Smooth muscle cell (in vitro differentiated cells): ENCODE measurements at regions not wholly inside any gene's neighbourhood (a gene's known extent, or its start where the extent isn't known, plus 50 kb on each side); places are given as distances from the start of the nearest gene placed in this dataset.
"Not testable (repeated sequence)": the region's sequence is repeated elsewhere in the genome, so short reads cannot be mapped to it uniquely, and the experiment has no call there.

Experiments
- DNase-seq: peaks from one replicate; lab custom pipeline; 2025; ENCODE audit not compliant: unreplicated experiment; lab: John Stamatoyannopoulos, UW
- H2AFZ ChIP-seq: fragments of 200-600 bp; sonication (generic); 2 replicates; pipeline ENCODE4 v1.6.0; 2016; ENCODE audit warnings: antibody characterized with exemption, low read depth, mild to moderate bottlenecking
- H3F3A ChIP-seq: fragments of 200-600 bp; sonication (generic); 2 replicates; pipeline ENCODE4 v1.6.0; 2017; ENCODE audit warnings: antibody characterized with exemption, low read depth
- H3K27ac ChIP-seq: fragments of 200-600 bp; sonication (generic); 2 replicates; pipeline ENCODE4 v1.5.1; 2016; ENCODE audit warnings: low read depth, mild to moderate bottlenecking
- H3K27me3 ChIP-seq: fragments of 200-600 bp; sonication (generic); 2 replicates; pipeline ENCODE4 v1.6.1; 2016; ENCODE audit warnings: low read depth, mild to moderate bottlenecking
- H3K36me3 ChIP-seq: fragments of 200-600 bp; sonication (generic); 2 replicates; pipeline ENCODE4 v1.5.1; 2016; ENCODE audit warnings: low read depth
- H3K4me1 ChIP-seq: fragments of 200-600 bp; sonication (generic); 2 replicates; pipeline ENCODE4 v1.5.1; 2016; ENCODE audit warnings: low read depth
- H3K4me2 ChIP-seq: fragments of 200-600 bp; sonication (generic); 2 replicates; pipeline ENCODE4 v1.6.0; 2016; ENCODE audit warnings: mild to moderate bottlenecking
- H3K4me3 ChIP-seq: fragments of 200-600 bp; sonication (generic); 2 replicates; pipeline ENCODE4 v1.5.1; 2016; ENCODE audit warnings: mild to moderate bottlenecking
- H3K79me2 ChIP-seq: fragments of 200-600 bp; sonication (generic); 2 replicates; pipeline ENCODE4 v1.6.0; 2016; ENCODE audit warnings: low read depth, mild to moderate bottlenecking
- H3K9ac ChIP-seq: fragments of 200-600 bp; sonication (generic); 2 replicates; pipeline ENCODE4 v1.6.0; 2016; ENCODE audit warnings: low read depth
- H3K9me3 ChIP-seq: fragments of 200-600 bp; sonication (generic); replicated peaks from 2 replicates; pipeline ENCODE4 v1.5.1; 2016; ENCODE audit warnings: low read depth
- H4K20me1 ChIP-seq: fragments of 200-600 bp; sonication (generic); 2 replicates; pipeline ENCODE4 v1.6.0; 2016; ENCODE audit warnings: low read depth
- WGBS: methylation state at CpG from one replicate; pipeline ENCODE4 v1.1.7; 2016; ENCODE audit warnings: low lambda C conversion rate; 5-methylcytosine and 5-hydroxymethylcytosine counted together
- TF ChIP-seq, protein P1 (sequence below): fragments of 200-600 bp; sonication (generic); IDR thresholded peaks from 2 replicates; pipeline ENCODE4 v1.5.1; 2017; ENCODE audit warnings: borderline replicate concordance, mild to moderate bottlenecking, antibody characterized with exemption; ENCODE audit not compliant: insufficient read depth, poor library complexity, severe bottlenecking

DNA sequence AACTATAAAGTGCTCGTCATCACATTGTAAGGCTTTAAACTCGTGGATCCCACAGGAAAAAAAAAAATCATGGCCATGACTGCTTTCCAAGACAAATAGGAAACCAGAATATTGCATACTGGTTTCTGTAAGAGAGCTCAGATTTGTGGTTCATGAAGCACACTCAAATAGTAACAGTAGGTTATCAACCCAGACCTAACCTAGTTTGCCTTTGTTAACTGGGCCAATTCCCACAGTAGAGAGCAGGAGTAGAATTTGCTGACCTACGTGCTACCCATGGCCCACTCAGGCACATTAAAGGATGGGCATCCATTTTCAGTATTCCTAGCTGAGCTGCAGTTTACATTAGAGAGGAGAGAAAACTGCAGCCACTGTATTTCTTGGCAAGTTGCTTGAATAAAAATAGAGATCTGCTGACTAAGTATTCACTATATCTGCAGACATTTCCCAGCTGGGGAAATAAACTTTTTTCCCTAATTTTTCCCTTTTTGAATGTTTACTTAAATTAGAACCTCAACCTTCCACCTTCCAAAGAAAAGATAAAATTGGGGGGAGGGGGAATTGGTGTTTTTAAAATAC, 218.5 kb downstream of the SPANXN3 start:
- H3K9ac ChIP-seq = no peak overlapping the region
- H3K27me3 ChIP-seq = no peaks in the 10 kb centered on the region
- no peak overlapping the region for H2AFZ ChIP-seq
- H3F3A ChIP-seq = no peaks in the 10 kb centered on the region
- no peak overlapping the region for H3K4me3 ChIP-seq
- H3K4me2 ChIP-seq = no peak overlapping the region
- 53% methylated on average over 3 of the region's 3 CpGs for WGBS
- TF ChIP-seq, protein P1, sequence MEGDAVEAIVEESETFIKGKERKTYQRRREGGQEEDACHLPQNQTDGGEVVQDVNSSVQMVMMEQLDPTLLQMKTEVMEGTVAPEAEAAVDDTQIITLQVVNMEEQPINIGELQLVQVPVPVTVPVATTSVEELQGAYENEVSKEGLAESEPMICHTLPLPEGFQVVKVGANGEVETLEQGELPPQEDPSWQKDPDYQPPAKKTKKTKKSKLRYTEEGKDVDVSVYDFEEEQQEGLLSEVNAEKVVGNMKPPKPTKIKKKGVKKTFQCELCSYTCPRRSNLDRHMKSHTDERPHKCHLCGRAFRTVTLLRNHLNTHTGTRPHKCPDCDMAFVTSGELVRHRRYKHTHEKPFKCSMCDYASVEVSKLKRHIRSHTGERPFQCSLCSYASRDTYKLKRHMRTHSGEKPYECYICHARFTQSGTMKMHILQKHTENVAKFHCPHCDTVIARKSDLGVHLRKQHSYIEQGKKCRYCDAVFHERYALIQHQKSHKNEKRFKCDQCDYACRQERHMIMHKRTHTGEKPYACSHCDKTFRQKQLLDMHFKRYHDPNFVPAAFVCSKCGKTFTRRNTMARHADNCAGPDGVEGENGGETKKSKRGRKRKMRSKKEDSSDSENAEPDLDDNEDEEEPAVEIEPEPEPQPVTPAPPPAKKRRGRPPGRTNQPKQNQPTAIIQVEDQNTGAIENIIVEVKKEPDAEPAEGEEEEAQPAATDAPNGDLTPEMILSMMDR = no peak
- no peak for DNase-seq
- H3K9me3 ChIP-seq = peaks cover 2% of the 10 kb centered on the region
- H3K36me3 ChIP-seq = no peaks in the 10 kb centered on the region
- no peaks in the 10 kb centered on the region for H4K20me1 ChIP-seq
- peaks cover 8% of the 10 kb centered on the region for H3K4me1 ChIP-seq
- H3K79me2 ChIP-seq = no peaks in the 10 kb centered on the region
- H3K27ac ChIP-seq = no peak overlapping the region

DNA sequence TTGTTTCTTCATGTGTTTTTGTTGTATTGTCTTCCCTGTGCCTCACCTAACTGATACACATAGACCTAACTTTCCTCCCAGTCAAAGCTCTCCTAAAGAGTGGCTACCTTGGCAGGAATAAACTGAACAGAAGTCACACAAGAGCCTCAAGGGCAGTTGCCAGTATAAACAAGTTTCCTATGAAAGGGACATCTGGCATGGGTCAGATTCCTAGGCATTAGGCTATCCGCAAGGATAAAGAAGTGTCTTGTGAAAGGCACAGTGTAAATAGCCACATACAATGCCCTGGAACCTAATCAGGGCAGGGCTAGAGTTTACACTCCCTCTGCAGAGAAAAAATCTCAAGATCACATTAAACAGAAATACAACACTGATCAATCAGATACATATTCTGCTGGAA, 220.8 kb downstream of the SPANXN3 start:
- Histone ChIP-seq H3K4me3 (no peak overlapping the region), H3K4me2 (no peak overlapping the region), H3K9me3 (peaks cover 2% of the 10 kb centered on the region), H4K20me1 (no peaks in the 10 kb centered on the region), H3K27me3 (no peaks in the 10 kb centered on the region), H3K27ac (no peak overlapping the region), H3K36me3 (no peaks in the 10 kb centered on the region), H3K9ac (no peak overlapping the region), H2AFZ (no peak overlapping the region), H3K4me1 (peaks cover 8% of the 10 kb centered on the region), H3F3A (no peaks in the 10 kb centered on the region), H3K79me2 (no peaks in the 10 kb centered on the region)
- 65% methylated on average over 1 of the region's 1 CpG for WGBS
- DNase-seq = no peak
- TF ChIP-seq, protein P1 = no peak

DNA sequence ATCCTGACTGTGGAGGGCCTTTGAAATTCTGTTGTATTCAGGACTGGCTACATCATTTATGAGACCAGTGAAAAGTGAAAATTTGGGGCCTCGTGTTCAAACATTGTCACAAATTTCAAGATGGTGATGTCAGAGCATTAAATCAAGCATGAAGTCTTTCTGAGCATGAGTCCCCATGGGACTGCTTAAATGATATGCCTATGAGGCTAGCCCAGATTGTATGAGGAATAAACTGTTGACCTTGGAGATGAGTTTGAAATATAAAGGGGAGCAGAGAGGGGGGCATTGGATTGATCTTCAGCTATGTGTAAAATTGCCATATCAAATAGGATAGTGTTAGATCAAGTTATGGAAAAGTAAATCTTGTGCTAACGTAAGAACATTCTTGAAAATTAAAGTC, 230.0 kb downstream of the SPANXN3 start:
- Histone ChIP-seq H3K79me2 (no peaks in the 10 kb centered on the region), H4K20me1 (no peaks in the 10 kb centered on the region), H3K27ac (no peak overlapping the region), H3K4me1 (no peaks in the 10 kb centered on the region), H3F3A (no peaks in the 10 kb centered on the region), H3K4me3 (no peak overlapping the region), H3K36me3 (no peaks in the 10 kb centered on the region), H3K9ac (no peak overlapping the region), H3K4me2 (no peak overlapping the region), H2AFZ (no peak overlapping the region), H3K9me3 (no peaks in the 10 kb centered on the region), H3K27me3 (no peaks in the 10 kb centered on the region)
- no peak for DNase-seq
- 41% methylated on average over 2 of the region's 2 CpGs for WGBS
- TF ChIP-seq, protein P1 = no peak

- no peaks in the 10 kb centered on the region for H4K20me1 ChIP-seq
- DNase-seq = no peak
- no peak overlapping the region for H2AFZ ChIP-seq
- H3K4me2 ChIP-seq = no peak overlapping the region
- no peak overlapping the region for H3K9ac ChIP-seq
- no peak overlapping the region for H3K27ac ChIP-seq
- WGBS = 63% methylated on average over 6 of the region's 6 CpGs
- no peaks in the 10 kb centered on the region for H3K4me1 ChIP-seq
- no peaks in the 10 kb centered on the region for H3F3A ChIP-seq
- no peaks in the 10 kb centered on the region for H3K79me2 ChIP-seq
- H3K36me3 ChIP-seq = no peaks in the 10 kb centered on the region
- no peaks in the 10 kb centered on the region for H3K27me3 ChIP-seq
- TF ChIP-seq, protein P1 = no peak
- H3K4me3 ChIP-seq = no peak overlapping the region
- no peaks in the 10 kb centered on the region for H3K9me3 ChIP-seq
These were observed 244.6 kb downstream of the SPANXN4 start for GRCh38 chrX:143270317-143270716.

GRCh38 chrX:143244593-143244992, 218.9 kb downstream of the SPANXN4 start:
- H3K36me3 ChIP-seq, DNase-seq, H3K4me2 ChIP-seq, H3K27me3 ChIP-seq, H3K4me1 ChIP-seq, H4K20me1 ChIP-seq, H3F3A ChIP-seq, H3K79me2 ChIP-seq, H3K4me3 ChIP-seq, H3K9ac ChIP-seq, H3K9me3 ChIP-seq, H2AFZ ChIP-seq, H3K27ac ChIP-seq: not testable (repeated sequence)
- WGBS = 69% methylated on average over 2 of the region's 2 CpGs
